HEK293T (cell line): ENCODE measurements at regions not wholly inside any gene's neighbourhood (a gene's known extent, or its start where the extent isn't known, plus 50 kb on each side); places are given as distances from the start of the nearest gene placed in this dataset.

Experiments
- CTCF ChIA-PET: fragments of 350-600 bp; formaldehyde crosslinking; extraction: SDS; loops from one replicate; lab custom pipeline; 2021; ENCODE audit warnings: antibody characterized with exemption, inconsistent platforms; lab: Yijun Ruan, JAX
- POLR2A ChIA-PET: fragments of 350-600 bp; formaldehyde crosslinking; extraction: SDS; loops from one replicate; lab custom pipeline; 2020; ENCODE audit warnings: antibody characterized with exemption, inconsistent platforms; lab: Yijun Ruan, JAX
- DNase-seq: peaks from one replicate; pipeline ENCODE4 v3.0.0; 2012; ENCODE audit warnings: mixed read lengths; ENCODE audit errors: extremely low spot score
- ARNT ChIP-seq: fragments of 450-650 bp; IDR thresholded peaks from 2 replicates; pipeline ENCODE4 v1.6.1; 2017; ENCODE audit warnings: mild to moderate bottlenecking
- BHLHE40 ChIP-seq: fragments of 450-650 bp; IDR thresholded peaks from 2 replicates; pipeline ENCODE4 v1.6.1; 2016; ENCODE audit warnings: mild to moderate bottlenecking, moderate library complexity, borderline replicate concordance
- CTBP1 ChIP-seq: fragments of 450-650 bp; IDR thresholded peaks from 2 replicates; pipeline ENCODE4 v1.6.1; 2016; ENCODE audit warnings: borderline replicate concordance
- ELF4 ChIP-seq: fragments of 450-650 bp; IDR thresholded peaks from 2 replicates; pipeline ENCODE4 v1.6.1; 2017; ENCODE audit warnings: antibody characterized with exemption
- FOXA1 ChIP-seq: fragments of 450-650 bp; IDR thresholded peaks from 2 replicates; pipeline ENCODE4 v1.6.1; 2016; ENCODE audit warnings: mild to moderate bottlenecking
- FOXK2 ChIP-seq: fragments of 450-650 bp; IDR thresholded peaks from 2 replicates; pipeline ENCODE4 v1.6.1; 2016; ENCODE audit warnings: mild to moderate bottlenecking
- FOXM1 ChIP-seq: fragments of 450-650 bp; IDR thresholded peaks from 2 replicates; pipeline ENCODE4 v1.6.1; 2017; ENCODE audit warnings: mild to moderate bottlenecking, borderline replicate concordance
- HDGF ChIP-seq: fragments of 450-650 bp; IDR thresholded peaks from 2 replicates; pipeline ENCODE4 v1.6.1; 2017; ENCODE audit warnings: antibody characterized with exemption, borderline replicate concordance
- L3MBTL2 ChIP-seq: fragments of 450-650 bp; conservative IDR thresholded peaks from 2 replicates; pipeline ENCODE4 v1.6.1; 2016; ENCODE audit warnings: mild to moderate bottlenecking
- LEF1 ChIP-seq: fragments of 450-650 bp; IDR thresholded peaks from 2 replicates; pipeline ENCODE4 v1.6.1; 2017; ENCODE audit warnings: mild to moderate bottlenecking, borderline replicate concordance
- NFRKB ChIP-seq: fragments of 450-650 bp; IDR thresholded peaks from 2 replicates; pipeline ENCODE4 v1.6.1; 2016; ENCODE audit warnings: mild to moderate bottlenecking, moderate library complexity
- PKNOX1 ChIP-seq: fragments of 450-650 bp; IDR thresholded peaks from 2 replicates; pipeline ENCODE4 v1.6.1; 2016
- SP1 ChIP-seq: fragments of 450-650 bp; IDR thresholded peaks from 2 replicates; pipeline ENCODE4 v1.6.1; 2017
- SUZ12 ChIP-seq: fragments of 450-650 bp; IDR thresholded peaks from 2 replicates; pipeline ENCODE4 v1.6.1; 2016; ENCODE audit warnings: mild to moderate bottlenecking
- TARDBP ChIP-seq: fragments of 450-650 bp; IDR thresholded peaks from 2 replicates; pipeline ENCODE4 v1.6.1; 2016
- ZNF384 ChIP-seq: fragments of 450-650 bp; IDR thresholded peaks from 2 replicates; pipeline ENCODE4 v1.6.1; 2016

GRCh38 chr18:45412577-45412976 is 202.7 kb upstream of the SLC14A2 start:
- no peak for DNase-seq
- TF ChIP-seq FOXK2 (no peak), FOXA1 (no peak), LEF1 (no peak), ARNT (no peak), L3MBTL2 (no peak), PKNOX1 (no peak), ELF4 (no peak), CTBP1 (no peak), ZNF384 (no peak), SUZ12 (no peak), FOXM1 (no peak), BHLHE40 (no peak), HDGF (no peak), SP1 (no peak), NFRKB (no peak), TARDBP (no peak)
- ChIA-PET POLR2A (no interaction called here), CTCF (interaction anchor here (0.6 kb wide), 1 partner anchor 26 kb away, joined by 3 read pairs; no protein-coding TSS in a partner anchor)

- no peak for DNase-seq
- ChIA-PET POLR2A (no interaction called here), CTCF (interaction anchor here (0.6 kb wide), 1 partner anchor 27 kb away, joined by 3 read pairs; no protein-coding TSS in a partner anchor)
These were observed 202.0 kb upstream of the SLC14A2 start for GRCh38 chr18:45413180-45413836.

DNA sequence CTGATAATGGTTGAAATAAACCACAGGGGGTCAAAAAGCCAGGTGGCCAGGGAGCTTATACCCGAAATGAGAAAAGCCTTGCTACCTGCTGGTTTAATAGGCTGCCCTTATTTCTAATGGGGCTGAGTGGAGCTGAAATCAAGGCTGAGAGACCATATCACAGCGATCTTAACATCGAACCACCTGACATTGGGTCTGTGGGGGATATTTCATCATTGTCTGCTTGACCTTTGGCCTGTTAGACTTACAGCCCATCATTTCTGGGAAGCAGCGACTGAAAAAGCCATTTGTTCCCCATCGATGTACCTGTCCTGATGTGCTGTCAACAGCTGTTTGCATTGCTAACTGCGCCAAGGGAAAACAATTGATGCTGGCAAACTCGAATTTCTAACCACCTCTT is 199.7 kb upstream of the SLC14A2 start:
- DNase-seq = no peak
- CTCF ChIA-PET = interaction anchor here (0.6 to 0.7 kb wide), 2 partner anchors 110 to 113 kb away, joined by 3 to 5 read pairs; no protein-coding TSS in a partner anchor
- TF ChIP-seq FOXK2 (no peak), TARDBP (no peak), SUZ12 (no peak), FOXA1 (no peak), CTBP1 (no peak), BHLHE40 (no peak), FOXM1 (no peak), HDGF (no peak), ELF4 (no peak), ZNF384 (no peak), PKNOX1 (no peak), LEF1 (no peak), NFRKB (no peak), SP1 (no peak), L3MBTL2 (no peak), ARNT (no peak)
- POLR2A ChIA-PET = interaction anchor here (0.8 kb wide), 1 partner anchor 1144 kb away, joined by 3 read pairs; no protein-coding TSS in a partner anchor

More at GRCh38 chr18:45413180-45413836, 202.0 kb upstream of the SLC14A2 start:
- TF ChIP-seq PKNOX1 (no peak), ARNT (no peak), L3MBTL2 (no peak)

DNA sequence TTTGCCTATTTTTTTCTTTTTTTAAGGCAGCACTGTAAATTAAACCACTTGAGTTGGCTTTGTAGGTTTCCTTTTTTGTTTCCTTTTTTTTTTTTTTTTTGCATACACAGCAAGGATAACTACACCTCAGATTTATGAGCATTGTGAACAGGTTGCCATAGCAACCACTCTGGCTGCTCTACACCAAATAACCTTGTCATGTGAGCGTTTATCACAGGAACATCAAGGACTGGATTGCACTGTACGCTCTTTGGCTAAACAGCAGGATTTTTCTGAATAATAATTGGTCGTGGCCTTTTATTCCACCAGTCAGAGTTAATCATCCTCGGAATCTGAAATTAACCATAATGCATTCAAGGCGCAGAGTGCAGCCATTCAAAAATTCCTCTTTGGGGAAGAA is 199.1 kb upstream of the SLC14A2 start:
- TF ChIP-seq FOXM1 (no peak), CTBP1 (no peak), HDGF (no peak), SP1 (no peak), ZNF384 (no peak), TARDBP (no peak), ELF4 (no peak), BHLHE40 (no peak), L3MBTL2 (no peak), LEF1 (no peak), FOXA1 (no peak), FOXK2 (no peak), ARNT (no peak), PKNOX1 (no peak), NFRKB (no peak), SUZ12 (no peak)

GRCh38 chr18:45417392-45417791 is 197.9 kb upstream of the SLC14A2 start:
- no peak for DNase-seq
- POLR2A ChIA-PET = no interaction called here
- CTCF ChIA-PET = no interaction called here
- no peak for TF ChIP-seq FOXM1
- TF ChIP-seq SUZ12 = no peak
- no peak for TF ChIP-seq SP1
- no peak for TF ChIP-seq PKNOX1
- TF ChIP-seq FOXA1 = no peak
- no peak for TF ChIP-seq BHLHE40
- no peak for TF ChIP-seq L3MBTL2
- no peak for TF ChIP-seq ELF4
- no peak for TF ChIP-seq NFRKB
- TF ChIP-seq ARNT = no peak
- no peak for TF ChIP-seq CTBP1
- no peak for TF ChIP-seq FOXK2
- no peak for TF ChIP-seq ZNF384

More for the DNA sequence above, 199.1 kb upstream of the SLC14A2 start:
- peak; percentile 9 for DNase-seq
- POLR2A ChIA-PET = interaction anchor here (0.8 kb wide), 1 partner anchor 1144 kb away, joined by 3 read pairs; no protein-coding TSS in a partner anchor
- CTCF ChIA-PET = no interaction called here
